NCI-H526 (cell line): ENCODE measurements at regions not wholly inside any gene's neighbourhood (a gene's known extent, or its start where the extent isn't known, plus 50 kb on each side); places are given as distances from the start of the nearest gene placed in this dataset.
"Not testable (repeated sequence)": the region's sequence is repeated elsewhere in the genome, so short reads cannot be mapped to it uniquely, and the experiment has no call there.

ENCODE experiments used
- DNase-seq, 2 experiments: peaks; one replicate each; lab custom pipeline; 2025; lab: John Stamatoyannopoulos, UW

- DNase-seq: no peak
These were observed 163.5 kb upstream of the MXRA5 start for GRCh38 chrX:3509934-3510333.

- DNase-seq: no peak
These were observed 158.5 kb upstream of the MXRA5 start for GRCh38 chrX:3504916-3505315.

GRCh38 chrX:3501833-3502535 is 155.5 kb upstream of the MXRA5 start:
- peak in 1 of 2 experiments; percentile 7 for DNase-seq

GRCh38 chrX:3495836-3496769 is 149.7 kb upstream of the MXRA5 start:
- not testable (repeated sequence) for DNase-seq

GRCh38 chrX:3493605-3494004 is 147.2 kb upstream of the MXRA5 start:
- no peak for DNase-seq

- DNase-seq: no peak
These were observed 139.3 kb upstream of the MXRA5 start for GRCh38 chrX:3485727-3486126.

- DNase-seq: no peak
These were observed 132.6 kb upstream of the MXRA5 start for GRCh38 chrX:3479026-3479425.

- DNase-seq: no peak
These were observed 130.5 kb upstream of the MXRA5 start for GRCh38 chrX:3476973-3477372.

- DNase-seq: not testable (repeated sequence)
These were observed 123.8 kb upstream of the MXRA5 start for GRCh38 chrX:3470211-3470679.

GRCh38 chrX:3468031-3468430 is 121.6 kb upstream of the MXRA5 start:
- DNase-seq: no peak

GRCh38 chrX:3465017-3465416 is 118.6 kb upstream of the MXRA5 start:
- DNase-seq: no peak

- DNase-seq: no peak
These were observed 115.7 kb upstream of the MXRA5 start for GRCh38 chrX:3462166-3462508.

GRCh38 chrX:3461397-3462165 is 115.1 kb upstream of the MXRA5 start:
- peak in 1 of 2 experiments; percentile 12 for DNase-seq

GRCh38 chrX:3455796-3456195 is 109.3 kb upstream of the MXRA5 start:
- no peak for DNase-seq

GRCh38 chrX:3451571-3451970 is 105.1 kb upstream of the MXRA5 start:
- no peak for DNase-seq

- no peak for DNase-seq
These were observed 104.6 kb upstream of the MXRA5 start for GRCh38 chrX:3450881-3451570.

- no peak for DNase-seq
These were observed 102.8 kb upstream of the MXRA5 start for GRCh38 chrX:3449287-3449686.

- no peak for DNase-seq
These were observed 102.1 kb upstream of the MXRA5 start for GRCh38 chrX:3448563-3448962.

GRCh38 chrX:3445806-3446490 is 99.5 kb upstream of the MXRA5 start:
- no peak for DNase-seq

- no peak for DNase-seq
These were observed 96.7 kb upstream of the MXRA5 start for GRCh38 chrX:3443184-3443583.

GRCh38 chrX:3442691-3443090 is 96.2 kb upstream of the MXRA5 start:
- no peak for DNase-seq
